ENCODE measurements at regions not wholly inside any gene's neighbourhood (a gene's known extent, or its start where the extent isn't known, plus 50 kb on each side); places are given as distances from the start of the nearest gene placed in this dataset.

GRCh38 chr1:112144733-112145426, 155.4 kb upstream of the KCND3 start:
- TF ChIP-seq CTCF (conservative IDR thresholded peaks at IDR 0.05 in 1 of 2, IDR thresholded peaks at IDR 0.05 in 1 of 2; ENCODE audit: low read depth in 1 of 2, low read length in 2 of 2) (no peak), EZH2 (IDR thresholded peaks at IDR 0.05; ENCODE audit: low read length, missing control alignments) (no peak)

Data from fibroblast of lung (primary cell).